ENCODE measurements at regions not wholly inside any gene's neighbourhood (a gene's known extent, or its start where the extent isn't known, plus 50 kb on each side); places are given as distances from the start of the nearest gene placed in this dataset.

DNA sequence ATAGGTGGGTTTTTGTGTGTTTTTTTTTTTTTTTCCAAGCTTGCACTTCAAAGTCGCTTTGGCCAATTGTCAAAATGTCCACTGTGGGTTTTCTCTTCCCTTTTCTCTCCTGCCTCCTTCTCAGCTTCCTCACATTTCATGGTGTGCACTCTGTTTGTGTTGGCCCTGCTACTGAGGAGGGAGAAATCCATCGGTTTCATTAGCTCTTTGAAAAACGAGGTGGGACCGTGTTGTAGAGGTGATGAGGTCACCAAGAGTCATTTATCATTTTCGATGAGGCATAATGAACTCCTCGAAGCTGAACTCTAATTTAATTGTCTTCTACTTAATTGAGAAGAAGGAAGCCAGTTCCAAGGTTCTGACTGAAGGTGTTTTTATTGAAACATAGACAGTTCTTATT is 174.4 kb upstream of the TOX3 start:
- H3K36me3 ChIP-seq: no peaks in the 10 kb centered on the region
- no peak overlapping the region for H3K4me3 ChIP-seq
- H3K9me3 ChIP-seq: no peaks in the 10 kb centered on the region
- TF ChIP-seq, protein P1, sequence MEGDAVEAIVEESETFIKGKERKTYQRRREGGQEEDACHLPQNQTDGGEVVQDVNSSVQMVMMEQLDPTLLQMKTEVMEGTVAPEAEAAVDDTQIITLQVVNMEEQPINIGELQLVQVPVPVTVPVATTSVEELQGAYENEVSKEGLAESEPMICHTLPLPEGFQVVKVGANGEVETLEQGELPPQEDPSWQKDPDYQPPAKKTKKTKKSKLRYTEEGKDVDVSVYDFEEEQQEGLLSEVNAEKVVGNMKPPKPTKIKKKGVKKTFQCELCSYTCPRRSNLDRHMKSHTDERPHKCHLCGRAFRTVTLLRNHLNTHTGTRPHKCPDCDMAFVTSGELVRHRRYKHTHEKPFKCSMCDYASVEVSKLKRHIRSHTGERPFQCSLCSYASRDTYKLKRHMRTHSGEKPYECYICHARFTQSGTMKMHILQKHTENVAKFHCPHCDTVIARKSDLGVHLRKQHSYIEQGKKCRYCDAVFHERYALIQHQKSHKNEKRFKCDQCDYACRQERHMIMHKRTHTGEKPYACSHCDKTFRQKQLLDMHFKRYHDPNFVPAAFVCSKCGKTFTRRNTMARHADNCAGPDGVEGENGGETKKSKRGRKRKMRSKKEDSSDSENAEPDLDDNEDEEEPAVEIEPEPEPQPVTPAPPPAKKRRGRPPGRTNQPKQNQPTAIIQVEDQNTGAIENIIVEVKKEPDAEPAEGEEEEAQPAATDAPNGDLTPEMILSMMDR (IDR thresholded peaks at IDR 0.05): no peak
- TF ChIP-seq POLR2A (IDR thresholded peaks at IDR 0.05): no peak
- no peak overlapping the region for H3K27ac ChIP-seq
- intact Hi-C loops (cut with DNase I): no loop called here
- H3K4me1 ChIP-seq: no peaks in the 10 kb centered on the region
- WGBS, 2 donors: 10 to 12% methylated on average over 6 of the region's 6 CpGs
- H3K27me3 ChIP-seq: peaks cover 0 to 42% (median 0%) of the 10 kb centered on the region in 4 donors
- DNase-seq: no peak

DNA sequence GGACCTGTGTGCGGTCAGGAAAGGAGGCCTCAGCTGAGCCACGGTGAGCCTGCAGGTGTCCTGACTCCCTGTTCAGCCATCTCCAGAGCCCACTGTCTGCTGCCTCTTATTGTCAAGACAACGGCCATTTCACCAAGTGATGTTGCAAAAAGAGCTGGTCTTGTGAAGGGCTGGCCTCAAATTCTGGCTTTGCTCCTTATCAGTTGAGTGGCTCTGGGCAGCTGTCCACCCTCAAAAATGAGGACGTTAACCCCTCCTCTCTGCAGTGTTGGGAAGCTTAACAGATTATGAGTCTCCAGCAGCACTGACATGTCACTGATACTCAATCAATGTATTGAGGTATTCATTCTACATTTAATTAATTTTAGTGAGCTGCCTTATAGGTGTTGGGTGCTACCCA is 171.1 kb upstream of the TOX3 start:
- H3K4me1 ChIP-seq: no peaks in the 10 kb centered on the region
- H3K36me3 ChIP-seq: no peaks in the 10 kb centered on the region
- intact Hi-C loops (cut with DNase I): no loop called here
- TF ChIP-seq, protein P1 (IDR thresholded peaks at IDR 0.05): no peak
- TF ChIP-seq POLR2A (IDR thresholded peaks at IDR 0.05): no peak
- no peaks in the 10 kb centered on the region for H3K9me3 ChIP-seq
- 79 to 89% methylated on average over 2 to 3 of the region's 4 CpGs for WGBS, 2 donors
- no peak overlapping the region for H3K4me3 ChIP-seq
- no peak overlapping the region for H3K27ac ChIP-seq
- no peak for DNase-seq
- peaks cover 0 to 36% (median 0%) of the 10 kb centered on the region in 4 donors for H3K27me3 ChIP-seq

DNA sequence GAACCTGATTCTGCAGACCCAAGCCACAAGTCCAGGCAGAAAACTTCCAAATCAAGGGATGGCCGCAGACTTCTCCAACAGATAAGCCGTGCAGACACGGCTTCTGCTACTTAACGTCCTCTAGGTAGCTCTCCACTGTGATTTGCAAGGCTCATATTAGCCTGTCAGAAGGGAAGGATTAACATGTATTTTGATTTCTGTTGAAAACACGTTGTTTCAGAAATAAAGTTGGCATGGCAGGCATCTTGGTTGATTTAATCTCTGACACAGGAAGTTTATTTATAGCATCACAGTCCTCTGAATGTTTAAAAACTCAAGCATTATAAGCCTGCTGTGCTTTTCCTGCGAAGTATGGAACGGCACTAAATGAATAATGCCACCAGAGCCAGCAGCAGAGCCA is 166.8 kb upstream of the TOX3 start:
- whole genome bisulfite sequencing, 2 donors: 47 to 54% methylated on average over 7 of the region's 7 CpGs
- H3K9me3 ChIP-seq: no peaks in the 10 kb centered on the region

DNA sequence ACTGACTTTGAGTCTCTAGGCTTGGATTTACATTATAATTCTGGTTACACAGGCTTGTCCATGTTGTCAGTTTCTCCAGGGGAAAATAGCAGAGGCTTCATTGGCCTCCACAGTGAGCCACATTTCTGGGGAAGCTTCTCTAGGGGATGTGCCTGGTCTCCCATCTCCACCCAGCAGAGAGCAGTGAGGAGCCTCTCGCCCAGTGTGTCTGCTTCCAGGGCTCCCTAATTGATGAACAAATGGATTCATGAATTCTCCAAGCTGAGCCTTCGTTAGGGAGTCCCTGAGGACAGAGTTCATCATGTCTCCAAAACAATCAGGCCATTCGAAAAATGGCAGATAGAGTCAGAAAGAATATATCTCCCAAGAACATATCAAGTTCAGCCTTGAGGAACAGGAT is 162.4 kb upstream of the TOX3 start:
- intact Hi-C loops (cut with DNase I): no loop called here
- Histone ChIP-seq H3K4me3 (no peak overlapping the region), H3K27ac (no peak overlapping the region), H3K4me1 (no peaks in the 10 kb centered on the region), H3K27me3 (peaks cover 0 to 23% (median 0%) of the 10 kb centered on the region in 4 donors), H3K36me3 (no peaks in the 10 kb centered on the region), H3K9me3 (no peaks in the 10 kb centered on the region)
- TF ChIP-seq, protein P1 (IDR thresholded peaks at IDR 0.05): no peak
- DNase-seq: no peak
- WGBS, 2 donors: 50 to 55% methylated on average over 2 of the region's 3 CpGs

More for the DNA sequence above, 166.8 kb upstream of the TOX3 start:
- Histone ChIP-seq H3K36me3 (no peaks in the 10 kb centered on the region), H3K4me1 (no peaks in the 10 kb centered on the region), H3K27ac (no peak overlapping the region), H3K4me3 (no peak overlapping the region), H3K27me3 (peaks cover 0 to 39% (median 0%) of the 10 kb centered on the region in 4 donors)
- no peak for TF ChIP-seq POLR2A (IDR thresholded peaks at IDR 0.05)
- TF ChIP-seq, protein P1 (IDR thresholded peaks at IDR 0.05): no peak
- intact Hi-C loops (cut with DNase I): no loop called here
- no peak for DNase-seq

DNA sequence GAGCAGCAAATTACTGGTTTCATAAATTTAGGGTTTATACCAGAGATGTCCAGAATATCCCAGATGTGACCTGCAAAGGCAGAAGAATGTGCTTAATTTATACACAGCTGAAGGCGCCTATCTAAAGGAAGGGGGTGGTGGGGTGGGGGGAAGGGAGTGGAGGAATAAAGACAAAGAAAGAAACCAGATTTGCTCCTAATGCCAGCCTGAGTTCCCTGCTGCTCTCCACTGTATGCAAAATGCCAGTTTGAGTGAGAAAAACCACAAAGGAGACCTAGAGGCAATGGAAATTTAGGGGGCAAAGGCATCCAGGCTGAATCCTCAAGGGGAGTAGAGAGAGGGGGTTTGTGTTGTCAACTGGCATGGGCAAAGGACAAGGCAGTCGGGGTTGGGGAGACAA is 161.5 kb upstream of the TOX3 start:
- DNase-seq: no peak
- Histone ChIP-seq H3K4me3 (no peak overlapping the region), H3K36me3 (no peaks in the 10 kb centered on the region), H3K4me1 (no peaks in the 10 kb centered on the region), H3K27ac (no peak overlapping the region), H3K9me3 (no peaks in the 10 kb centered on the region), H3K27me3 (peaks cover 0 to 23% (median 0%) of the 10 kb centered on the region in 4 donors)
- WGBS, 2 donors: 50 to 52% methylated on average over 2 of the region's 2 CpGs
- TF ChIP-seq, protein P1 (IDR thresholded peaks at IDR 0.05): no peak
- no peak for TF ChIP-seq POLR2A (IDR thresholded peaks at IDR 0.05)
- intact Hi-C loops (cut with DNase I): no loop called here
